K562 (cell line): ENCODE measurements at regions not wholly inside any gene's neighbourhood (a gene's known extent, or its start where the extent isn't known, plus 50 kb on each side); places are given as distances from the start of the nearest gene placed in this dataset.

Experiments
- ATF1 ChIP-seq, 2 experiments: fragments of 450-650 bp in 1 of 2; IDR thresholded peaks; 2 replicates each; pipeline ENCODE4 v1.6.1; 2016; ENCODE audit warnings: missing compliant biosample characterization in 1 of 2, missing genetic modification characterization in 1 of 2
- ATF7 ChIP-seq: fragments of 450-650 bp; IDR thresholded peaks from 2 replicates; pipeline ENCODE4 v1.7.1; 2014; ENCODE audit warnings: mild to moderate bottlenecking, moderate library complexity
- CBX8 ChIP-seq: fragments of 200-600 bp; sonication (generic); IDR thresholded peaks from 2 replicates; pipeline ENCODE4 v1.6.1; 2012; ENCODE audit warnings: borderline replicate concordance, mixed run types, low read depth, mild to moderate bottlenecking, moderate library complexity, mixed read lengths, low read length, control low read depth, inconsistent platforms; ENCODE audit not compliant: poor library complexity, severe bottlenecking; ENCODE audit errors: extremely low read depth
- ELF2 ChIP-seq: fragments of 250-450 bp; sonication (Bioruptor Pico); IDR thresholded peaks from 2 replicates; pipeline ENCODE4 v1.5.0; 2021; ENCODE audit warnings: mild to moderate bottlenecking
- ERF ChIP-seq: fragments of 450-650 bp; formaldehyde crosslinking; IDR thresholded peaks from 2 replicates; pipeline ENCODE4 v1.4.0; 2020; ENCODE audit warnings: mild to moderate bottlenecking, mixed read lengths
- FOS ChIP-seq: IDR thresholded peaks from 3 replicates; pipeline ENCODE4 v1.6.1; 2011; ENCODE audit not compliant: insufficient read length; ENCODE audit errors: extremely low read depth
- FOXP1 ChIP-seq: sonication (generic); formaldehyde crosslinking; IDR thresholded peaks from 2 replicates; pipeline ENCODE4 v1.8.0; 2022; ENCODE audit warnings: mild to moderate bottlenecking, missing genetic modification reagents
- GTF2F1 ChIP-seq: IDR thresholded peaks from 2 replicates; pipeline ENCODE4 v1.6.1; 2011; ENCODE audit warnings: low read depth, low read length, improper control_type of control experiment
- ILK ChIP-seq: fragments of 450-650 bp; IDR thresholded peaks from 2 replicates; pipeline ENCODE4 v1.6.1; 2016; ENCODE audit warnings: missing genetic modification characterization, low read depth, mild to moderate bottlenecking, missing compliant biosample characterization, moderate library complexity, borderline replicate concordance
- JUNB ChIP-seq: fragments of 450-650 bp; formaldehyde crosslinking; conservative IDR thresholded peaks from 2 replicates; pipeline ENCODE4 v1.4.0; 2020; ENCODE audit warnings: mild to moderate bottlenecking
- L3MBTL2 ChIP-seq: fragments of 450-650 bp; IDR thresholded peaks from 2 replicates; pipeline ENCODE4 v1.6.1; 2016; ENCODE audit warnings: mild to moderate bottlenecking, moderate library complexity
- NONO ChIP-seq, 2 experiments: fragments of 200-400 bp in 1 of 2; fragments of 450-650 bp in 1 of 2; formaldehyde crosslinking in 1 of 2; IDR thresholded peaks; 2 replicates each; pipeline ENCODE4 v1.6.1; 2017; ENCODE audit warnings: low read depth in 2 of 2, mild to moderate bottlenecking in 2 of 2, moderate library complexity in 2 of 2, low read length in 1 of 2
- PHTF2 ChIP-seq: fragments of 250-450 bp; sonication (Bioruptor Pico); IDR thresholded peaks from 2 replicates; pipeline ENCODE4 v1.5.0; 2021; ENCODE audit warnings: mild to moderate bottlenecking
- PTRF ChIP-seq: fragments of 450-650 bp; IDR thresholded peaks from 2 replicates; pipeline ENCODE4 v1.6.1; 2016; ENCODE audit warnings: mild to moderate bottlenecking, missing genetic modification characterization, missing compliant biosample characterization
- SMAD4 ChIP-seq: fragments of 250-450 bp; sonication (Bioruptor Pico); conservative IDR thresholded peaks from 2 replicates; pipeline ENCODE4 v1.8.0; 2021; ENCODE audit warnings: inconsistent platforms, mild to moderate bottlenecking, moderate library complexity
- SNIP1 ChIP-seq: fragments of 450-650 bp; IDR thresholded peaks from 2 replicates; pipeline ENCODE4 v1.7.1; 2017; ENCODE audit warnings: low read depth, mild to moderate bottlenecking
- TBP ChIP-seq: optimal IDR thresholded peaks from 2 replicates; pipeline ENCODE3; 2011; ENCODE audit warnings: low read depth, low read length, improper control_type of control experiment
- ZFP30 ChIP-seq: fragments of 250-450 bp; sonication (Bioruptor Pico); IDR thresholded peaks from 2 replicates; pipeline ENCODE4 v1.8.0; 2022; ENCODE audit warnings: moderate library complexity, mild to moderate bottlenecking, inconsistent platforms, borderline replicate concordance
- ZNF121 ChIP-seq: sonication (generic); formaldehyde crosslinking; conservative IDR thresholded peaks from 2 replicates; pipeline ENCODE4 v1.8.0; 2022; ENCODE audit warnings: missing genetic modification reagents
- TF ChIP-seq, protein P1 (sequence below): sonication (generic); formaldehyde crosslinking; IDR thresholded peaks from 2 replicates; pipeline ENCODE4 v1.8.0; 2022; ENCODE audit warnings: mild to moderate bottlenecking, missing genetic modification reagents
- TF ChIP-seq, protein P2 (sequence below): IDR thresholded peaks from 2 replicates; pipeline ENCODE4 v1.6.1; 2012; ENCODE audit warnings: low read depth, low read length, improper control_type of control experiment, borderline replicate concordance
- TF ChIP-seq, protein P3 (sequence below): fragments of 250-450 bp; sonication (Bioruptor Pico); IDR thresholded peaks from 2 replicates; pipeline ENCODE4 v1.5.0; 2020; ENCODE audit warnings: mild to moderate bottlenecking, borderline replicate concordance

DNA sequence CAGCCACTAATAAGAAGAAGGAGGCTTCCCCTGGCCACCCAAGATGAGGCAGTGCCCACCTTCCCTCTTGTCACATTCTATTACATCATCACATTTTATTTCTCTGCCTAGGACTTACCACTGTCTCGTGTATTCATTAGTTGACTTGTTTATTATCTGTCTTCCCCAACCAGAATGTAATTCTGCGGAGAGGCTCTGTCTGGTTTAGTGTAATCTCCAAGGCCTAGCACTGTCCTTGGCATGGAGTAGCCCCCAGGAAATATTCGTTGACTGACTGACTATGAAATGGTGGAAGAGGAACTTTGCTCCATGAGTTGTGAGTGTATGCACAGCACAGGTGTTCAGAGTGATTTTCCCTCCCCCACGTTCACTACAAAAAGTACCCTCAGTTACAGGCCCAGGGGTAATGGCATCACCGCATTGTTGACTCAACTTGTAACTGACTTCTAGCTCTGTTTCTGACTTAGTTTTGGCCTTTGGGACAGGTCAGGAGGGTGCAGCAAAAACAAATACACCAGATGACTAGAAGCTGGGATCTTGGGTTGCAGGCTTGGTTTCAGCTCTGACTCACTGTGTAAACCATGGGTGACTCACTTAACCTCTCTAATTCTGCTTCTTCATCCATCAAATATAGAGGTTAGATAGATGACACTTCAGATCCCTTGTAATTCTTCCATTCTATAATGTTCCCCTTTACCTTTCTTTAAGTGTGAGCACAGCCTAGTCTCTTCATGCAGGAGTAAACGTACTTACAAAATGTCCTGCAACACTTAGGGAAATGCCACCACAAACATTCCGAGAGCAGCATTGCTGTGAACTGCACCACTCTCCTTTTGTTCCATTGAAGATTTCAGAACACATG lies 229.7 kb downstream of the KCNRG start (continued):
- TF ChIP-seq, protein P1, sequence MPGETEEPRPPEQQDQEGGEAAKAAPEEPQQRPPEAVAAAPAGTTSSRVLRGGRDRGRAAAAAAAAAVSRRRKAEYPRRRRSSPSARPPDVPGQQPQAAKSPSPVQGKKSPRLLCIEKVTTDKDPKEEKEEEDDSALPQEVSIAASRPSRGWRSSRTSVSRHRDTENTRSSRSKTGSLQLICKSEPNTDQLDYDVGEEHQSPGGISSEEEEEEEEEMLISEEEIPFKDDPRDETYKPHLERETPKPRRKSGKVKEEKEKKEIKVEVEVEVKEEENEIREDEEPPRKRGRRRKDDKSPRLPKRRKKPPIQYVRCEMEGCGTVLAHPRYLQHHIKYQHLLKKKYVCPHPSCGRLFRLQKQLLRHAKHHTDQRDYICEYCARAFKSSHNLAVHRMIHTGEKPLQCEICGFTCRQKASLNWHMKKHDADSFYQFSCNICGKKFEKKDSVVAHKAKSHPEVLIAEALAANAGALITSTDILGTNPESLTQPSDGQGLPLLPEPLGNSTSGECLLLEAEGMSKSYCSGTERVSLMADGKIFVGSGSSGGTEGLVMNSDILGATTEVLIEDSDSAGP (CRISPR knock-in tag), result no peak
- no peak for TF ChIP-seq FOXP1 (CRISPR knock-in tag)
- no peak for TF ChIP-seq ZFP30
- TF ChIP-seq JUNB (CRISPR knock-in tag), result no peak
- TF ChIP-seq ERF (CRISPR knock-in tag), result no peak
- no peak for TF ChIP-seq L3MBTL2
- TF ChIP-seq ZNF121 (CRISPR knock-in tag), result peak; percentile 83
- TF ChIP-seq ATF1 (CRISPR knock-in tag; IDR thresholded peaks at IDR 0.05), result no peak
- no peak for TF ChIP-seq ATF1 (tag; IDR thresholded peaks at IDR 0.05)
- TF ChIP-seq GTF2F1, result no peak
- TF ChIP-seq PTRF, result no peak
- peak; percentile 72 for TF ChIP-seq ATF7
- no peak for TF ChIP-seq ELF2 (CRISPR knock-in tag)
- TF ChIP-seq TBP, result no peak
- no peak for TF ChIP-seq SMAD4 (CRISPR knock-in tag)
- peak; percentile 69 for TF ChIP-seq FOS
- TF ChIP-seq SNIP1, result no peak
- TF ChIP-seq, protein P2, sequence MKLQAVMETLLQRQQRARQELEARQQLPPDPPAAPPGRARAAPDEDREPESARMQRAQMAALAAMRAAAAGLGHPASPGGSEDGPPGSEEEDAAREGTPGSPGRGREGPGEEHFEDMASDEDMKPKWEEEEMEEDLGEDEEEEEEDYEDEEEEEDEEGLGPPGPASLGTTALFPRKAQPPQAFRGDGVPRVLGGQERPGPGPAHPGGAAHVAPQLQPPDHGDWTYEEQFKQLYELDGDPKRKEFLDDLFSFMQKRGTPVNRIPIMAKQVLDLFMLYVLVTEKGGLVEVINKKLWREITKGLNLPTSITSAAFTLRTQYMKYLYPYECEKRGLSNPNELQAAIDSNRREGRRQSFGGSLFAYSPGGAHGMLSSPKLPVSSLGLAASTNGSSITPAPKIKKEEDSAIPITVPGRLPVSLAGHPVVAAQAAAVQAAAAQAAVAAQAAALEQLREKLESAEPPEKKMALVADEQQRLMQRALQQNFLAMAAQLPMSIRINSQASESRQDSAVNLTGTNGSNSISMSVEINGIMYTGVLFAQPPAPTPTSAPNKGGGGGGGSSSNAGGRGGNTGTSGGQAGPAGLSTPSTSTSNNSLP, result peak; percentile 63; the same call in 1 of the 2 replicates
- TF ChIP-seq, protein P3, sequence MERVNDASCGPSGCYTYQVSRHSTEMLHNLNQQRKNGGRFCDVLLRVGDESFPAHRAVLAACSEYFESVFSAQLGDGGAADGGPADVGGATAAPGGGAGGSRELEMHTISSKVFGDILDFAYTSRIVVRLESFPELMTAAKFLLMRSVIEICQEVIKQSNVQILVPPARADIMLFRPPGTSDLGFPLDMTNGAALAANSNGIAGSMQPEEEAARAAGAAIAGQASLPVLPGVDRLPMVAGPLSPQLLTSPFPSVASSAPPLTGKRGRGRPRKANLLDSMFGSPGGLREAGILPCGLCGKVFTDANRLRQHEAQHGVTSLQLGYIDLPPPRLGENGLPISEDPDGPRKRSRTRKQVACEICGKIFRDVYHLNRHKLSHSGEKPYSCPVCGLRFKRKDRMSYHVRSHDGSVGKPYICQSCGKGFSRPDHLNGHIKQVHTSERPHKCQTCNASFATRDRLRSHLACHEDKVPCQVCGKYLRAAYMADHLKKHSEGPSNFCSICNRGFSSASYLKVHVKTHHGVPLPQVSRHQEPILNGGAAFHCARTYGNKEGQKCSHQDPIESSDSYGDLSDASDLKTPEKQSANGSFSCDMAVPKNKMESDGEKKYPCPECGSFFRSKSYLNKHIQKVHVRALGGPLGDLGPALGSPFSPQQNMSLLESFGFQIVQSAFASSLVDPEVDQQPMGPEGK (CRISPR knock-in tag), result no peak
- no peak for TF ChIP-seq NONO (IDR thresholded peaks at IDR 0.05; ENCODE audit: low read depth in 2 of 2, low read length in 1 of 2)
- TF ChIP-seq PHTF2 (CRISPR knock-in tag), result no peak
- TF ChIP-seq ILK (tag), result no peak
- TF ChIP-seq CBX8, result no peak
